H9 (cell line): ENCODE measurements at regions not wholly inside any gene's neighbourhood (a gene's known extent, or its start where the extent isn't known, plus 50 kb on each side); places are given as distances from the start of the nearest gene placed in this dataset.

Experiments used
- DNase-seq: peaks from one replicate; pipeline ENCODE4 v3.0.0-alpha.2; 2017
- H2AFZ ChIP-seq: one replicate; pipeline ENCODE4 v1.6.1; 2013; ENCODE audit warnings: mild to moderate bottlenecking, low read length, control low read depth, moderate library complexity
- H2AK5ac ChIP-seq: 2 replicates; pipeline ENCODE4 v1.6.1; 2013; ENCODE audit warnings: low read length, control low read depth, mixed read lengths; ENCODE audit not compliant: insufficient read length
- H2BK120ac ChIP-seq: one replicate; pipeline ENCODE4 v1.6.1; 2013; ENCODE audit warnings: low read depth, mild to moderate bottlenecking, low read length, control low read depth, inconsistent platforms; ENCODE audit not compliant: poor library complexity, severe bottlenecking
- H2BK12ac ChIP-seq: 2 replicates; pipeline ENCODE4 v1.6.1; 2013; ENCODE audit warnings: low read length, control low read depth, mixed read lengths, low read depth; ENCODE audit not compliant: insufficient read length
- H2BK15ac ChIP-seq: 2 replicates; pipeline ENCODE4 v1.6.1; 2013; ENCODE audit warnings: low read depth, low read length, control low read depth
- H2BK20ac ChIP-seq: one replicate; pipeline ENCODE4 v1.6.1; 2013; ENCODE audit warnings: low read depth, mild to moderate bottlenecking, low read length, control low read depth, inconsistent platforms; ENCODE audit not compliant: poor library complexity, severe bottlenecking
- H2BK5ac ChIP-seq: 2 replicates; pipeline ENCODE4 v1.6.1; 2013; ENCODE audit warnings: low read length, control low read depth, mixed read lengths; ENCODE audit not compliant: insufficient read length
- H3K14ac ChIP-seq: 2 replicates; pipeline ENCODE4 v1.6.1; 2013; ENCODE audit warnings: low read length, control low read depth; ENCODE audit not compliant: insufficient read depth
- H3K18ac ChIP-seq: 2 replicates; pipeline ENCODE4 v1.6.1; 2013; ENCODE audit warnings: low read depth, mild to moderate bottlenecking, mixed read lengths, low read length, control low read depth; ENCODE audit not compliant: insufficient read length
- H3K23ac ChIP-seq: 2 replicates; pipeline ENCODE4 v1.6.1; 2013; ENCODE audit warnings: low read length, control low read depth, mixed read lengths, low read depth; ENCODE audit not compliant: insufficient read length
- H3K23me2 ChIP-seq: 2 replicates; pipeline ENCODE4 v1.6.1; 2013; ENCODE audit warnings: low read depth, mild to moderate bottlenecking, mixed read lengths, low read length, control low read depth; ENCODE audit not compliant: insufficient read length, poor library complexity, severe bottlenecking
- H3K27ac ChIP-seq: 2 replicates; pipeline ENCODE4 v1.5.1; 2013; ENCODE audit warnings: low read length, control low read depth, mixed read lengths, low read depth; ENCODE audit not compliant: insufficient read length
- H3K27me3 ChIP-seq: 2 replicates; pipeline ENCODE4 v1.6.1; 2013; ENCODE audit warnings: low read length, control low read depth, inconsistent platforms; ENCODE audit not compliant: insufficient read depth
- H3K4ac ChIP-seq: 2 replicates; pipeline ENCODE4 v1.6.1; 2013; ENCODE audit warnings: low read depth, mild to moderate bottlenecking, control low read depth, inconsistent platforms, low read length, moderate library complexity
- H3K4me1 ChIP-seq: 2 replicates; pipeline ENCODE4 v1.6.1; 2013; ENCODE audit warnings: low read length, control low read depth, inconsistent platforms; ENCODE audit not compliant: insufficient read depth
- H3K4me2 ChIP-seq: 2 replicates; pipeline ENCODE4 v1.6.1; 2013; ENCODE audit warnings: low read length, control low read depth, mixed read lengths; ENCODE audit not compliant: insufficient read length, insufficient read depth
- H3K56ac ChIP-seq: 2 replicates; pipeline ENCODE4 v1.6.1; 2013; ENCODE audit warnings: low read depth, mild to moderate bottlenecking, mixed read lengths, low read length, control low read depth; ENCODE audit not compliant: insufficient read length
- H3K79me1 ChIP-seq: 2 replicates; pipeline ENCODE4 v1.6.1; 2013; ENCODE audit warnings: low read depth, mild to moderate bottlenecking, moderate library complexity, low read length, control low read depth, inconsistent platforms; ENCODE audit not compliant: insufficient read depth, poor library complexity, severe bottlenecking
- H3K79me2 ChIP-seq: 2 replicates; pipeline ENCODE4 v1.6.1; 2013; ENCODE audit warnings: low read length, control low read depth, inconsistent platforms; ENCODE audit not compliant: insufficient read depth
- H3K9ac ChIP-seq: 2 replicates; pipeline ENCODE4 v1.6.1; 2013; ENCODE audit warnings: low read length, control low read depth, mixed read lengths; ENCODE audit not compliant: insufficient read length; ENCODE audit errors: extremely low read depth
- H3K9me3 ChIP-seq: one replicate; pipeline ENCODE4 v1.6.1; 2013; ENCODE audit warnings: low read depth, low read length, inconsistent platforms; ENCODE audit not compliant: control insufficient read depth
- H3T11ph ChIP-seq: one replicate; pipeline ENCODE4 v1.6.1; 2013; ENCODE audit warnings: mild to moderate bottlenecking, low read length, control low read depth, inconsistent platforms
- H4K20me1 ChIP-seq: one replicate; pipeline ENCODE4 v1.6.1; 2013; ENCODE audit not compliant: control insufficient read depth, insufficient read length, insufficient read depth
- H4K5ac ChIP-seq: 2 replicates; pipeline ENCODE4 v1.6.1; 2013; ENCODE audit warnings: low read depth, mild to moderate bottlenecking, mixed read lengths, low read length, control low read depth; ENCODE audit not compliant: insufficient read length
- H4K8ac ChIP-seq: replicated peaks from 2 replicates; pipeline ENCODE4 v1.6.1; 2013; ENCODE audit warnings: low read length, control low read depth, mixed read lengths, low read depth; ENCODE audit not compliant: insufficient read length
- H4K91ac ChIP-seq: 2 replicates; pipeline ENCODE4 v1.6.1; 2013; ENCODE audit warnings: low read depth, mild to moderate bottlenecking, moderate library complexity, mixed read lengths, low read length, control low read depth; ENCODE audit not compliant: insufficient read length
- H3K27ac Mint-ChIP-seq, 3 experiments: 2 replicates in 2 of 3; 3 replicates in 1 of 3; pipeline ENCODE4 v1.8.0; 2020 to 2021; ENCODE audit warnings: mixed read lengths in 3 of 3, mild to moderate bottlenecking in 1 of 3, moderate library complexity in 1 of 3
- H3K27me3 Mint-ChIP-seq: 2 replicates; pipeline ENCODE4 v1.8.0; 2021; ENCODE audit warnings: low read depth, mild to moderate bottlenecking, moderate library complexity, mixed read lengths
- H3K36me3 Mint-ChIP-seq, 3 experiments: 2 replicates in 2 of 3; 3 replicates in 1 of 3; pipeline ENCODE4 v1.8.0; 2020 to 2021; ENCODE audit warnings: low read depth in 3 of 3, mixed read lengths in 3 of 3; ENCODE audit not compliant: insufficient read depth in 1 of 3
- H3K4me1 Mint-ChIP-seq, 2 experiments: 2 replicates each; pipeline ENCODE4 v1.8.0; 2020; ENCODE audit warnings: mixed read lengths in 2 of 2
- H3K4me3 Mint-ChIP-seq, 2 experiments: 2 replicates in 1 of 2; 3 replicates in 1 of 2; pipeline ENCODE4 v1.8.0; 2020 to 2021; ENCODE audit warnings: mild to moderate bottlenecking in 2 of 2, mixed read lengths in 2 of 2, moderate library complexity in 1 of 2
- H3K9me3 Mint-ChIP-seq, 2 experiments: 2 replicates in 1 of 2; 3 replicates in 1 of 2; pipeline ENCODE4 v1.8.0; 2020; ENCODE audit warnings: mild to moderate bottlenecking in 2 of 2, mixed read lengths in 2 of 2, moderate library complexity in 1 of 2
- WGBS: extraction: QIAGEN DNeasy Blood & Tissue Kit; methylation state at CpG from one replicate; pipeline ENCODE4 v1.1.7; 2013; ENCODE audit warnings: missing lambda C conversion rate, low lambda C conversion rate, mixed read lengths; ENCODE audit not compliant: insufficient read length; ENCODE audit errors: extremely low coverage; 5-methylcytosine and 5-hydroxymethylcytosine counted together
- TF ChIP-seq, protein P1 (sequence below): fragments of 200-600 bp; sonication (generic); conservative IDR thresholded peaks from 3 replicates; pipeline ENCODE4 v1.8.0; 2021; ENCODE audit warnings: antibody characterized with exemption, mild to moderate bottlenecking

DNA sequence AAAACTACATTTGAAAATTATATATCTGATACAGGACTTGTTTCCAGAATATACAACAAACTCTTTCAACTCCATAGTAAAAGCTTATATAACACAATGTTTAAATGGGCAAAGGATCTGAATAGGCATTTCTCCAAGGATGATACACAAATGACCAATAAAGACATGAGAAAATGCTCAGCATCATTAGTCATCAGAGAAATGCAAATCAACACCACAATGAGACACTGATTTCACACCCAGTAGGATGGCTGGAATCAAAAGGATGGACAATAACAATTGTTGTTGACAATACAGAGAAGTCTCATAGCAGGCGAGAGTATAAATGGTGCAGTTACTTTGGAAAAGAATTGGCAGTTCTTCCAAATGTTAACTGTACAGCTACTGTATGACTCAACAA, 394.9 kb downstream of the BCL11B start:
- Histone ChIP-seq H2BK5ac (no peak overlapping the region), H2AK5ac (no peak overlapping the region), H3K56ac (no peak overlapping the region), H2BK15ac (no peak overlapping the region), H3K9me3 (no peaks in the 10 kb centered on the region), H2BK120ac (no peak overlapping the region), H3K23me2 (no peaks in the 10 kb centered on the region), H3K4me2 (no peak overlapping the region), H2BK12ac (no peak overlapping the region), H3K4me1 (no peaks in the 10 kb centered on the region), H3K79me1 (no peaks in the 10 kb centered on the region), H3K79me2 (no peaks in the 10 kb centered on the region), H4K20me1 (no peaks in the 10 kb centered on the region), H4K8ac (no peak overlapping the region), H3K23ac (no peak overlapping the region), H3K18ac (no peak overlapping the region), H3K4ac (no peak overlapping the region), H3K9ac (no peak overlapping the region), H3K14ac (no peak overlapping the region), H4K5ac (no peak overlapping the region), H4K91ac (no peak overlapping the region), H2AFZ (no peak overlapping the region), H3T11ph (no peak overlapping the region), H3K27ac (no peak overlapping the region), H2BK20ac (no peak overlapping the region), H3K27me3 (no peaks in the 10 kb centered on the region)
- no peak for DNase-seq
- Mint-ChIP-seq H3K36me3 (peaks cover 2 to 8% (median 5%) of the 10 kb centered on the region in 3 experiments; a peak in 5 of 7 replicates), H3K9me3 (peaks cover 5 to 7% of the 10 kb centered on the region in 2 experiments; a peak in 4 of 5 replicates), H3K4me1 (no peaks in the 10 kb centered on the region), H3K4me3 (no peak overlapping the region), H3K27me3 (no peaks in the 10 kb centered on the region; the same call in 1 of the 2 replicates), H3K27ac (no peak overlapping the region)
- WGBS: no CpG with 5 or more reads among the region's 1 CpG
- TF ChIP-seq, protein P1, sequence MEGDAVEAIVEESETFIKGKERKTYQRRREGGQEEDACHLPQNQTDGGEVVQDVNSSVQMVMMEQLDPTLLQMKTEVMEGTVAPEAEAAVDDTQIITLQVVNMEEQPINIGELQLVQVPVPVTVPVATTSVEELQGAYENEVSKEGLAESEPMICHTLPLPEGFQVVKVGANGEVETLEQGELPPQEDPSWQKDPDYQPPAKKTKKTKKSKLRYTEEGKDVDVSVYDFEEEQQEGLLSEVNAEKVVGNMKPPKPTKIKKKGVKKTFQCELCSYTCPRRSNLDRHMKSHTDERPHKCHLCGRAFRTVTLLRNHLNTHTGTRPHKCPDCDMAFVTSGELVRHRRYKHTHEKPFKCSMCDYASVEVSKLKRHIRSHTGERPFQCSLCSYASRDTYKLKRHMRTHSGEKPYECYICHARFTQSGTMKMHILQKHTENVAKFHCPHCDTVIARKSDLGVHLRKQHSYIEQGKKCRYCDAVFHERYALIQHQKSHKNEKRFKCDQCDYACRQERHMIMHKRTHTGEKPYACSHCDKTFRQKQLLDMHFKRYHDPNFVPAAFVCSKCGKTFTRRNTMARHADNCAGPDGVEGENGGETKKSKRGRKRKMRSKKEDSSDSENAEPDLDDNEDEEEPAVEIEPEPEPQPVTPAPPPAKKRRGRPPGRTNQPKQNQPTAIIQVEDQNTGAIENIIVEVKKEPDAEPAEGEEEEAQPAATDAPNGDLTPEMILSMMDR: no peak
